ENCODE measurements at regions not wholly inside any gene's neighbourhood (a gene's known extent, or its start where the extent isn't known, plus 50 kb on each side); places are given as distances from the start of the nearest gene placed in this dataset.
A peak's percentile ranks its signal among the peaks of the same experiment; 100 is the strongest.

DNA sequence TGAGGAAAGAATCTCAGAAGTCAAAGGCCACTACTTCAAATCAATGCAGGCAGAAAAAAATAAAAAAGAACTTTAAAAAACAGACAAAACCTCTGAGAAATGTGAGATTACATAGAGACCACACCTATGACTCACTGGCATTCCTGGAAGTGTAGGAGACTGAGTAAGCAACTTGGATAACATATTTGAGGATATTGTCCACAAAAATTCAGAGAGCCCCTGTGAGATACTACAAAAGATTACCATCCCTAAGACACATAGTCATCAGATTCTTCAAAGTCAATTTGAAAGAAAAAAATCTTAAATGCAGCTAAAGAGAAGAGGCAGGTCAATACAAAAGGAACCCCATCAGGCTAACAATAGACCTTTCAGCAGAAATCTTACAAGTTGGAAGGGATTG lies 887.3 kb downstream of the NTRK3 start (continued):
- TF ChIP-seq, protein P1, sequence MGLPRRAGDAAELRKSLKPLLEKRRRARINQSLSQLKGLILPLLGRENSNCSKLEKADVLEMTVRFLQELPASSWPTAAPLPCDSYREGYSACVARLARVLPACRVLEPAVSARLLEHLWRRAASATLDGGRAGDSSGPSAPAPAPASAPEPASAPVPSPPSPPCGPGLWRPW (IDR thresholded peaks at IDR 0.05): peak; percentile 9; the same call in 1 of the 2 replicates
- TF ChIP-seq RAD21 (conservative IDR thresholded peaks at IDR 0.05 in 1 of 2, IDR thresholded peaks at IDR 0.05 in 1 of 2) (peak in 1 of 2 experiments; percentile 12; a peak in 1 of 5 replicates), GATA3 (IDR thresholded peaks at IDR 0.05; ENCODE audit: borderline replicate concordance) (peak; percentile 47; the same call in 1 of the 2 replicates)

- DNase-seq (ENCODE audit: low read depth in 1 of 2, low spot score in 1 of 2): no peak
- no peak for FAIRE-seq
Measured at GRCh38 chr15:87368511-87368910, 888.0 kb downstream of the NTRK3 start.

GRCh38 chr15:87365186-87365585 lies 891.4 kb downstream of the NTRK3 start:
- peaks cover 12% of the 10 kb centered on the region; the same call in 1 of the 3 replicates for H3K4me1 ChIP-seq
- FAIRE-seq (peak; percentile 77), ATAC-seq (no peak), DNase-seq (ENCODE audit: low read depth in 1 of 2, low spot score in 1 of 2) (no peak)
- peak overlapping the region in 1 of 2 experiments; percentile 32; a peak in 1 of 6 replicates for H3K27ac ChIP-seq
- no peak overlapping the region for H3K4me2 ChIP-seq
- CTCF ChIA-PET: no interaction called here
- TF ChIP-seq, protein P2, sequence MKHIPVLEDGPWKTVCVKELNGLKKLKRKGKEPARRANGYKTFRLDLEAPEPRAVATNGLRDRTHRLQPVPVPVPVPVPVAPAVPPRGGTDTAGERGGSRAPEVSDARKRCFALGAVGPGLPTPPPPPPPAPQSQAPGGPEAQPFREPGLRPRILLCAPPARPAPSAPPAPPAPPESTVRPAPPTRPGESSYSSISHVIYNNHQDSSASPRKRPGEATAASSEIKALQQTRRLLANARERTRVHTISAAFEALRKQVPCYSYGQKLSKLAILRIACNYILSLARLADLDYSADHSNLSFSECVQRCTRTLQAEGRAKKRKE (CRISPR knock-in tag; IDR thresholded peaks at IDR 0.05; ENCODE audit: low read depth): no peak
- TF ChIP-seq MAFK (IDR thresholded peaks at IDR 0.05; ENCODE audit: partially characterized antibody): no peak
- POLR2A ChIA-PET: no interaction called here
- no peak overlapping the region for H3K4me3 ChIP-seq
- H3K9me3 ChIP-seq: no peaks in the 10 kb centered on the region
- WGBS (ENCODE audit: missing lambda C conversion rate): 9% methylated on average over 2 of the region's 2 CpGs

More at GRCh38 chr15:87368511-87368910, 888.0 kb downstream of the NTRK3 start:
- Histone ChIP-seq H3K27ac (peak overlapping the region in 1 of 2 experiments; percentile 62; a peak in 3 of 6 replicates), H3K4me2 (0 out of 3 replicates have a peak overlapping the region, but pooled peaks have one; percentile 20), H3K4me1 (peaks cover 12% of the 10 kb centered on the region; the same call in 1 of the 3 replicates), H3K4me3 (no peak overlapping the region), H3K9me3 (peaks cover 11% of the 10 kb centered on the region; the same call in 1 of the 3 replicates)
- ATAC-seq: no peak
- POLR2A ChIA-PET: no interaction called here
- WGBS (ENCODE audit: missing lambda C conversion rate): no CpG with 5 or more reads among the region's 2 CpGs
- CTCF ChIA-PET: no interaction called here
- TF ChIP-seq GATA3 (IDR thresholded peaks at IDR 0.05; ENCODE audit: borderline replicate concordance): no peak
- TF ChIP-seq SREBF2 (IDR thresholded peaks at IDR 0.05): no peak
- TF ChIP-seq JUNB (IDR thresholded peaks at IDR 0.05): no peak
- no peak for TF ChIP-seq RAD21 (conservative IDR thresholded peaks at IDR 0.05 in 1 of 2, IDR thresholded peaks at IDR 0.05 in 1 of 2)
- TF ChIP-seq MAZ (IDR thresholded peaks at IDR 0.05; ENCODE audit: borderline replicate concordance, low read depth, low read length): no peak
- no peak for TF ChIP-seq MYC (IDR thresholded peaks at IDR 0.05; ENCODE audit: borderline replicate concordance, low read length)
- TF ChIP-seq NPAS2 (CRISPR knock-in tag; IDR thresholded peaks at IDR 0.05; ENCODE audit: borderline replicate concordance): no peak
- no peak for TF ChIP-seq PHF8 (IDR thresholded peaks at IDR 0.05; ENCODE audit: borderline replicate concordance, low read depth)
- no peak for TF ChIP-seq MAFK (IDR thresholded peaks at IDR 0.05; ENCODE audit: partially characterized antibody)
- TF ChIP-seq POLR2AphosphoS2 (conservative IDR thresholded peaks at IDR 0.05; ENCODE audit: low read length): no peak
- TF ChIP-seq RCOR1 (IDR thresholded peaks at IDR 0.05; ENCODE audit: low read depth, low read length): no peak
- TF ChIP-seq CBX2 (IDR thresholded peaks at IDR 0.05; ENCODE audit: borderline replicate concordance, low read depth): no peak
- TF ChIP-seq EHMT2 (IDR thresholded peaks at IDR 0.05; ENCODE audit: low read depth): no peak
- TF ChIP-seq, protein P1 (IDR thresholded peaks at IDR 0.05): no peak
- TF ChIP-seq JUN (IDR thresholded peaks at IDR 0.05): no peak
- TF ChIP-seq ESRRA (IDR thresholded peaks at IDR 0.05; ENCODE audit: borderline replicate concordance, low read length): no peak
- no peak for TF ChIP-seq HMGXB4 (CRISPR knock-in tag; IDR thresholded peaks at IDR 0.05; ENCODE audit: borderline replicate concordance)
- TF ChIP-seq NFE2L2 (conservative IDR thresholded peaks at IDR 0.05; ENCODE audit: low read length): no peak
